HG03135 (cell line): ENCODE measurements at regions not wholly inside any gene's neighbourhood (a gene's known extent, or its start where the extent isn't known, plus 50 kb on each side); places are given as distances from the start of the nearest gene placed in this dataset.
A peak's percentile ranks its signal among the peaks of the same experiment; 100 is the strongest.

Source experiments
- ATAC-seq: cut with Tn5 transposase; IDR thresholded peaks from one replicate; pipeline ENCODE4 v1.9.1; 2021; ENCODE audit warnings: mild to moderate bottlenecking, moderate library complexity; ENCODE audit not compliant: unreplicated experiment

DNA sequence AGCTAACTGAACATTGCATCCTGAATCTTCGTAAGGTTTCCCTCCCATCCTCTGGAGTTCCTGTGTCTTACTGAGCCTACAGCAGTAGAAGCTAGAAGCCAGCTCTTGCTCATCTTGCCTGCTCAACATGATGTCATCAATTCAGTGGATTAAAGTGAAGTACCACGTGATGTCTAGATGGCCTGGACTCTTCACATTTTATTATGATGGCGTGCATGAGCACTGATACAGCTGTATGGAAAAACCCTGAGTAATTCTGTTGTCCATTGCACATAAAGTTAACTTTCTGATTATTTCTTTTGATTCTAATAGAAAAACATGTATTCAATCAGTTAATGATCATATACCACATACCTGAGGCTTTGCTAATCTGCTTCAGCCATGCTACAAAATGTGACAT is 2387.7 kb upstream of the TENM3 start:
- ATAC-seq: no peak

DNA sequence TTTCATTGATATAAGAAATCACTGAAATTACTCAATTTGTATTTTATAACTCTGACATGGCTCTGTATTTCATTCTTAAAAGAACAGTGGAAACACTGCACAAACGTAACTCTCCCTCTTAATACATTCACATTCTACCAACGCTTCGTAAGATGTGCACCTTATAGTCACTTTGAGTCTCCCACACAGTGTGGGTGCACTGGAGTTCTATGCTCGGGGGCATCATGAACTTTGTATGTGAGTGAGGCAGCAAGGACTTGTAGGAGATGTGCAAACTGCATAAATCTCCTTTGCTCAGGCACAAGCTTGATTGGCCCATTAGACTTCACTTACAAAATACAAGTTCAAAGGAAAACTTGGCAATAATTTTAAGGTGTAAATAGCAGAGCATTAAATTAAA is 2385.0 kb upstream of the TENM3 start:
- no peak for ATAC-seq

DNA sequence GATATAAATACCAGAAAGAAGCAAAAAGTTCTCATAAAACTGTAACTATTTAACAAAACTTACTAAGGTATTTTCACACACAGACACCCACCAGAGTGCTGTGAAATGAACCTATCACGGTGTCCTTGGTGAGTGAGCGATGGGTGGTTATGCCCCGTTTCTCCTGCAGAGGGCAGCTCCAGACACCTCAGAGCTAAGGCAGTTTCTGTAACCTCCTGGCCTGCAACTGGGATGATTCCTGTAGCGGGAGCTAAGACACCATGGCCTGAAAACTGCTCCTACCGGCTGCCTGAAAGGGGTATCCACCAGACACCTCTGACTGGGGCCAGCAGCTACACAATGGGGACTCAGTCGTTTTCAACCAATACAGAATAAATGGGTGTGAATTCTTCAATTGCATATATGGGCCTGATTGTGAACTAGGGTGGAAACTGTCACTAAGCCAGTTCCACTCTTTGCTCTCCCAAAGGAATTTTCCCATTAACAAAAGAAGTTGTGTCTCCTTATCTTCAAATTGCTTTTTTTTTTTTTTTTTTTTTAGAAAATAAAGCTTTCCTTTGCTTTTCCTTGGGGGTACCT is 2375.8 kb upstream of the TENM3 start:
- peak; percentile 98 for ATAC-seq

DNA sequence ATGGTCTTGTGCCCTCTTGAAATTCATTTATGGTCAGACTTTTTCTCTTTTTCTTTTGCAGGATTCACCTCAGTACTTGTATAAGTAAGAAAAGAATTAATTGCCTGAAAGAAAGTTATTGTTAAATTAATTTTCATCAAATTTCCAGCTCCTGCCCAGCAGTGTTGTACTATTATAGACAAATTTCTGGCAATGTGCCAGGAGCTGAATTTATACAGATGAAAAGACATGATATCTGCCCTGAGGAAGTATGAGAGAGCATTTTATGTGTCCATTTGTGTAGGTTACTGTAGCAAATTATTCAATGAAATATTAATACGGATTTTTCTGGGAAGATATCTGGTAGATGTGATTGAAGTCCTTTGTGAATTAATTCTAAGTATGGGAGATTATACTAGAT is 2371.5 kb upstream of the TENM3 start:
- no peak for ATAC-seq

DNA sequence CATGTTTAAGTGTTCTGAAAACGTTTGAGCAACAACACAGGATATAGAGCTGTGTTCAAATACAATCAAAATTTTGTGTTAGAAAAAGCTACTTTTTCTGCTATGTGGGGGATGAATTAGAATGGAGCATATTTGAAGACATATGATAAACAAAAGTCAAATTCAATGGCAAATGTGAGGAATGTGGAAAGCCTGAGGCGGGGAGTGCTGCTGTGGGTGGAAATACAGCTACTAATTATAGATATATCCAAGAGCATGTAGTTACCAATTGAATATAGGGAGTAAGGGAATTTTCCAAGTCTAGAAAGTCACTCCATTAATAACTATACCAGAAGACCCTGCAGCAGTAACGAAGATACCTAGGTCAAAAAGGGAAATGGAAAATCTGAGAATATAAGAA is 2370.4 kb upstream of the TENM3 start:
- ATAC-seq: no peak

DNA sequence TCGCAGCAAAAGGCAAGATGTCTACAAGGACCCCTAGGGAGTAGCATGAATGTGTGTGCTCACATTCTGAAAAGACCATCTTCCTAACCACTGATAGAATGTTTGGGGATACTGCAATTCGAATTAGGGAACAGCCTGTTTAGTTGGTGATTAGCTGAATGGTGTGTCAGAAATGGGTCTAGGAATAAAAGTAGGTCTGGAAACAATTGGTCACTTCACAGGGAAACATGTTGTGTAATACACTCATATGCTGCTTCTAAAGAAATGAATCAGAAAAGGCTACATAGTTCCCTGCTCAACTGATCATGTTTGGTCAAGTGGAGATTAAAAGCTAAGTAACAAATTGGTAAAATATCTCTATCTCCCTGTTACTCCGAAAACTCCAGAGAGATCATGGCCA is 2362.4 kb upstream of the TENM3 start:
- no peak for ATAC-seq

DNA sequence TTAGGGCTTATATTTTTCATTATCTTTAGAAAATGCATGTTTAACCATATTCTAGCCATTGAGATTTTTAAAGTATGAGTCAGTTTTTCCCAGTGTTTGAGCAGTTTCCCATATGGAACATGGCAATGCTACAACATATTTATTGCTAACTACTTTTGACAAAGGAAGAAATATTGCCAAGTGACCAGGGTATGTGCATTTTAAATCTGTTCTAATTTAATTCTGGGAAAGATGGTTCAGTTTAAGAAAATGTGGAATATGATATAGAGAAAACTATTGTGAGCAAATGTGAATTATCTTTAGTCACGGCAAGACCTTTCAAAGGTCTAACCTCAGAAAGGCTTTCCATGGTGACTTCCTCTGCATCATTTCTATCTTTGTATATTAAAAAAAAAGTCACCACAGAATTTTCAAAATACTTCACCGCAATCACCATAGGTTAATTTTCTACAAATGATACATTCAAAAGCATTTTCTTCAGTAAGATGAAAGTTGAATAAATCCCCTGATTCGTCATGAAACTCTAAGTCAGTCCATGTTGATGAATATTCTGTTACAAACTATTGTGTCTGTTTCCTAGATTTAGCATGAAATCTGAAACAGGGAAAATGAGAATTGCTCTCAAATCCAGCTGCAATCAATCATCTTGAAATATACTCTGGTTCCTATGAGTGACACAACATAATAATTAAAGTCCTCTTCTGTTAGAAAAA is 2349.0 kb upstream of the TENM3 start:
- no peak for ATAC-seq

DNA sequence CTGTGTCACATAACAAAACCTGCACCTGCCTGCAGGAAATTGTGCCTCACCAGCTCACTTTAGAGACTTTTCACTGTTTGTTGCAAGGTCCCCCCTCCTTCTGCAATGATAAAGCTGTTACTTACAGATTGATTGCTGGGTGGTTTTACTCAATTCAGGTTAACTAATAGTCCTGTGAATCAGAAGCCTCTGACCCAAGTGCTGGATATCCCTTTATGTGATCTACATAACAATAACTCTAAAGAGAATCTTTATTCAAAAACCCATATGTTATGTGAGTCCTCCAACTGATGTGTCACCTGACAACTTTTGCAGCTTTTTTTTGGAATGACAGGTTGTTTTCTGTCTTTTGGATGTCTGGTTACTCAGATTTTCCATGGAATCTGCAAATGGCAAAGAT is 2323.6 kb upstream of the TENM3 start:
- no peak for ATAC-seq

DNA sequence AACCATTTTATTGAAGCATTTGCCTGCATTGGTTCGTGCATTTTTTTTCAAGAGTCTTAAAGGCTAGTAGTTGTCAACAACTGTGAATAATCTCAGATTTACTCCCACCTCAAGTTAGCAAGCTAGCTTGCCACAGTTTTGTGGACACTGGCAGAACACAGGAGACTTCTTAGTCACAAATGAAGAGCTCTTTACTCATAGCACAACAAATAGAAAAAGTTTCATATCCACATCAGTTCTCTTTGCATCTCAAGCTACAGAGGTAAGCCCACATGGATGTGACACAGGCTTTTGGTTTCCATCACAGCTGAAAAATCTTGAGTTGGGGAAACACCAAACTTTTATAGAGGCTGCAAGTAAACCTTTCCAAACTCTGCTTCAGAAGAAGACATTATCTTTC is 2315.7 kb upstream of the TENM3 start:
- no peak for ATAC-seq

DNA sequence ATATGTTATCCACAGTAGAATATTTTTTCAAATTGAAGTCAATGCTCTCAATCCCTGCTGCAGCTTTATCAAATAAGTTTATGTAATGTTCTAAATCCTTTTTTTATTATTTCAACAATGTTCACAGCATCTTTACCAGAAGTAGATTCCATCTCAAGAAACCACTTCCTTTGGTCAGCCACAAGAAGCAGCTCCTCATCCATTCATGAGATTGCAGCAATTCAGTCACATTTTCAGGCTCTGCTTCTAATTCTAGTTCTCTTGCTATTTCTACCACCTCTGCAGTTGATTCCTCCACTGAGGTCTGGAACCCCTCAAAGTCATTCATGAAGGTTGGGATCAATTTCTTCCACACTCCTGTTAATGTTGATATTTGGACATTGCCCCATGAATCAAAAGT is 2301.3 kb upstream of the TENM3 start:
- ATAC-seq: no peak

DNA sequence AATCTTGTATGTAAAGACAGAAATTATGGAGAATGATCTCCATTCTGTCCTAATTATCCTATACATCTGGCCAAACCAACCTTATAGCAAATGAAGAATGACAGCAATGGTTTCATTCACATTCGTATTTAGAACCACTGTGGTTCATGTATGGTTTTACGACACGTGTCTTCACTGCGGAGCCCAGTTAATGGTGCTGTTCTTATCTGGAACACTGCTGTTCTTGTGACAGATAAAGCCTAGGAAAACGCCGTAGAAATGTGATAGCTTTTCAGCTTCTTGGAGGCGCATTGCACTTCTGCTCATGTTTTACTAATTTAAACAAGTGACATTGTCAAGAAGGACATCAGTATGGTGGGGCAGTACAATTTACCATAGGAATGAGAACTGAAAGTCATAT is 2266.4 kb upstream of the TENM3 start:
- ATAC-seq: no peak

DNA sequence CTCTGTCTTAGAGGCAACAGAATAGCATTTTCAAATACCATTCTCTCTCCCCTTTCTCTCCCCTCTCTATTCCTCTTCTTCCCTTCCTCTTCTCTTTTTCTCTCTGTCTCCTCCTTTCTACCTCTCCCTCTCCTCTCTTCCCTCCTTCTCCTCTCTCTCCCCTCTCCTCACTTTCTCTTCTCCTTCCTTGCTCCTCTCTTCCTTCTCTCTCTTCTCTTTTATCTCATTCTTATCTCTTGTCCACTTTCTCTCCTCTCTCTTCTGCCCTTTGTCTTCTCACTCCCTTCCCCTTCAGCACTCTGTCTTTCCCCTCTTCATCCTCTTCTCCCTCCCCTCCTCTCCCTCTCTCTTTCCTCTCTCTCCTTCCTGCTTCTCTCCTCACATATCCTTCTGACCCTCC is 2265.8 kb upstream of the TENM3 start:
- ATAC-seq: no peak

DNA sequence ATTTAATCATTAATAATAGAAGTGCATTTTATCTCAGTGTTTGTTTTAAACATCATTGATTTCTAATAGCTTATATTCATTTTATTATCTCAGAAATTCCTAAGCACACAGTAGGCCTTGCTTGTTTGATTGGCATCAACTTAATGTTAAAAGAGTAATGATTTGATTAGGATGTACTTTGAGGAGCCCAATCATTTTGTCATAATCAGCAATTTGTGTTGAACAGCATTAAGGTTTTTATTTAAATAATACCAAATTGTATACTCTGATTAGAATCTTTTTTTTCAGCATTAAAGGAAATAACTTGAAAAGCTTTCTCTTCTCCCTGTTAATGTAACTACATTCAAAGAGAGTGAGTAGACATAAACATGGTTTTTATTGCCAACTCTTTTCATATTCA is 2262.0 kb upstream of the TENM3 start:
- no peak for ATAC-seq

DNA sequence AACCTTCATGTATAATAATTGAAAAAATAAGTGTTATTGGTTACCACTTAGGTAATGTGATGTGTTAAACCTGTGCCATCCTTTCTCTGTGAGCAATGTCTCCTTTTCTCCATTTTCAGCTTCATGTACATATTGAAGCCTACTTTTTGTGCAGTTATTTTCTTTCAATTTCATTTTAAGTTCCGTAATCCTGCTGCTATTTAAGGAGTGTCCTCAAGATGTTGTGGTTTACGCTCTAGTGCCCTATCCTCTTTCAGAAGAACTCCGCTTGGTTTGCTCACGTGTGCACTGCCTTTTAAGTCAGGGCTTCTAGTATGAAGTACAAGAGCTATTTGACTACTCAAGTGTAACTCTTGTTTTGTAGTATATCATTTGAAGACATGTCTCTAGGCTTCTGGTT is 2253.2 kb upstream of the TENM3 start:
- ATAC-seq: peak; percentile 100

DNA sequence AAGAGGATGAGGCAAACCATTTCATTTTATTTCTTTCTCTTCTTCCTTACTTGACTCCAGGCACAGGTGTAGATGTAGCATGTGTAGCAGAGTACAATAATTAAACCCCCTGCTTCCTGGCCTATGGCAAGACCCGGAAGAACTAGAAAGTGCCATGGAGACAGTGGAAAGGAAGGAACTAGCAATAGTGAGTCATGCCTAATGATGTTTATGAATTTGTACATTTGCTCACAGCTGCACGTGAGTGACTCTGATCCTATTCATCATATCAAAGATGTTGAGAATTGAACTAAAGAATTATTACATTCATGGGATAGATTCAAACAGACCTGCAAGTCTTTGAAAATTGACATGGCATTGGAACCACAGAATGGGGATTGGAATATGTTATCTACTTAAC is 2233.9 kb upstream of the TENM3 start:
- ATAC-seq: no peak

DNA sequence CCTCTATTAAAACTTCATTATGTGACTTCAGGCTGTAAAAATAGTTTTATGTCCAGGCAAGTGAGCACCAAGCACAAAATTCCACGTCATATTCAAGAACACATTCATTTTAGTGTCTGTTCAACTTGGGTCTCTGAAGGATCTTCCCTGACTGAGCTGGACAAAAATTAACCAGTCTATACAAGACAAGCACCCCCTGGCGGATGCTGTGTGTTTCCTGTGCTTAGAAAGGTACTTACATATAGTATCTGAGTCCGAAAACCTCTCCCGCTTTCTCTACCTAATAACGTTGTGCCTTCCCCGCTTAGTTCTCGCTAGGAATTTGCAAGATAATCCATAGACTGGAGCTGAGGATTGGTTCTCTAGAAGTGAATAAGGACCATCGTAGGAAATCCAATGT is 2214.5 kb upstream of the TENM3 start:
- peak; percentile 77 for ATAC-seq

DNA sequence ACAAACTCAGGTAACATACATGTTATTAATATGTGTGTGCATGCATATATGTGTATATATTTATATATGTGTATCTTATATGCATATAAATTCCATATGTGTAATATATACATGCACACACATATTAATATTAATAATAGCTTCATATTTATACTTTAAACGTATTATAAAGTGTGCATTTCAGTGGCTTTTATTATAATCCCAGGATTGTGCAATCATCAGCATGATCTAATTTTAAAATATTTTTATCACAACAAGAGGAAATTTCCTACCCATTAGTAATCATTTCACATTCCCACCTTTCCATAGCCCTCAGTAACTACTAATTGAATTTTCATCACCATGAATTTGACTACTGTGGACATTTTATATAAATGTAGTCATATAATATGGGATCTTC is 2211.9 kb upstream of the TENM3 start:
- no peak for ATAC-seq

DNA sequence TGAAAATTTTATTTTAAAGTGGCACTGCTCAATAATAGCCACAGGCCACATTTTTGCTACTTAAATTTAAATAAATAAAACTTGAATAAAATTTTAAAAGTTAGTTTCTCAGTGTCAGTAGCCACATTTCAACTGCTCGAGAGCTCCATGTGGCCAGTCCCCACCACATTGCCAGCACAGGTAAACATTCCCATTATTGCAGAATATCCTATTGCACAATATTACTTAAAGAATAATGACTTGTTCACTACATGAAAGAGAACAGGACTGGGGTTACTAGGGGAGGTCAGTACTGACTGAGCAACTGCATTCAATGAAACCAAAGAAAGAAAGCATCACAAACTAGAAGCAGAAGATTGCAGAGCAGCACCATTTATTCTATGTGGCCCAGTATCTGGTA is 2201.6 kb upstream of the TENM3 start:
- no peak for ATAC-seq

DNA sequence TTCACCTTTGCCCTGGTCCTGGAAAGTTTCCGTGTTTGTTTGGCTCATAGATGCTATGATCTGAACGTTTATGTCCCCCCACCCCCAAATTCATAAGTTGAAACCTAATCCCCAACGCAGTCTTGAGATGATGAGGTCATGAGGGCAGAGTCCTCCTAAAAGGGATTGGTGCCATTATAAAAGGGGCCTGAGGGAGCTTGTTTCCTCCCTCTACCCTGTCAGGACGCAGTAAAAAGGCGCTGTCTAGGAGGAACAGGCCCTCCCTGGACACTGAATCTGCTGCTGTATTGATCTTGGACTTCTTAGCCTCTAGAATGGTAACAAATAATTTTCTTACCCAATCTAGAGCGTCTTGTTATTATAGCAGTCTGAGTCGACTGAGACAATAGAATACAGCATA is 2190.6 kb upstream of the TENM3 start:
- no peak for ATAC-seq

DNA sequence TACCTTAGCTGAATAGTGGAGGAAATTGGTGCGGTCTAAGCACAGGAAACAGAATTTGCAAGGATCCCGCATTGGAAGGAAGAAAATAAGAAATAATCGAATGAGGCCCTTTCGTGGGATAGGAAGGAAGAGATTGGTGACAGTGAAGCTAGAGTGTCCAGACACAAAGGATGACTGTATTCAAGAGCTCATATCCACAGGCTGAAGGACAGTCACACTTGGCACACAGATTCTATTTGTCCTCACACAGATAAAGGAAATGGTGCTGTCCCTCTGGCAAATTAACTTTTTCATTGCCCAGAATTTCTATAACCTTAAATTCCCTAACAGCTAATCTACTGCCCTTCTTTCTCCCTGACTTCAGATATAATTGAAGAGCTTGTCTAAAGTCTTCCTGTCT is 2188.9 kb upstream of the TENM3 start:
- ATAC-seq: no peak

DNA sequence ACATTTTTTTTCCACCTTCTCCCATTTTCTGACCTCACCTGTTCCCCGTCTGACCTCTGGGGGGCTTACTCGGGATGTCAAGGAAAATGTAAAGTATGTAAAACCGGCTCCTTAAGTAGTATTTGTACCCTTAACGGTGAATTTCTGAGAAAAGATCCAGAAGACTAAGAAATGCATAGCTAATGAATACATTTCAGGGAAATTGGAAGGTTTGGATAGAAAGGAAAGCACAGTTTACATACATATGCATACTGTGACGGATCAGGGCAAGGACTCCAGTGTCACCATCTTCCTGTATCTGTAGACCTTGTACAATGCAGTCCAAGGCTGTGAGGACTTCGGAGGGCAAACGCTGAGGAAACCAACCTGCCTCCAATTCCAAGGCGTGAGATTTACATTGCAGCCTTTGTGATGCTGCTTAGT is 2185.9 kb upstream of the TENM3 start:
- ATAC-seq: no peak

DNA sequence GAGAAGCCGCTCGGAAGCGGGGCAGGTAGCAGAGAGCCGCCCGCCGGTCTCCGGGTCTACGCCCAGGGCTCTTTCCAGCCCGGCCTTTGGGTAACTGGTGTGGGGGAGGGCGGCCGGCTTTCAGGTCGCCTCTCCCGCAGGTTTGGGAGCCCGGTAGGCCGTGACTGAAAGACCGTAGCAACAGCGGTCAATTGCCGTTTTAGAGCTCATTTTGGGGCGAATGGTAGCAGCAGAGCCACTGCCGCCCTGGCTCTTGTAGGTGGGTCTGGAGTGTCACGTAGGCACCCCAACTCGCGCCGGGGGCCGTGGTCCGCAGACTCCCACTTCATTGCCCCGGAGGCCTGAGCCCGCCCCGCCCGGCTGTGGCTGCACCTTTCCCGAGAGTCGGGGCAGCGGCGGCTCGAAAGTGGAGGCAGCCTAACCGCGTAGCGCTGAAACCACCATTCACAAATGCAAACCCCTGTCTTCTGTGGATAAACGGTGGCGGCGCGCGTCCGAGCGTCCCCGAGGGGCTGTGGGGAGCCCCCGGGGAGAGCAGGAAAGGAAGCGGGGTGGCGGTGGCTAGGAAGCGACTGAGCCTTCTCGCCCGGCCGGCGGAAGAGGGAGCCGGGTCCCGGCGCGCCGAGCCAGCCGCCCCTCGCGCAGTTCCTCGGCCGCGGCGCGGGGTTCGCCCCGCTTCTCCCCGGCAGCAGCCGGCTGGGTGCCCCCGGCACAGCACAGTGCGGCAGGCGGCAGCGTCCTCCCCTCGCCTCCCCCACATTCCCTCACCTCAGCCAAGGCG is 2185.1 kb upstream of the TENM3 start:
- ATAC-seq: peak; percentile 57
